H1 (cell line): ENCODE measurements at regions not wholly inside any gene's neighbourhood (a gene's known extent, or its start where the extent isn't known, plus 50 kb on each side); places are given as distances from the start of the nearest gene placed in this dataset.

ENCODE experiments used
- CTCF ChIA-PET: fragments of 300-600 bp; sonication (Branson Sonifier 250); formaldehyde crosslinking; loops from one replicate; lab custom pipeline; 2021; ENCODE audit not compliant: partially characterized antibody; lab: Charles Lee
- POLR2A ChIA-PET: fragments of 300-600 bp; sonication (Branson Sonifier 250); formaldehyde crosslinking; loops from one replicate; lab custom pipeline; 2021; ENCODE audit warnings: inconsistent platforms; ENCODE audit not compliant: partially characterized antibody; lab: Charles Lee
- DNase-seq, 2 experiments: peaks; one replicate each; pipeline versions ENCODE4 v3.0.0 to v3.0.0-alpha.2; 2010 to 2022; ENCODE audit warnings: low spot score in 2 of 2, low read depth in 1 of 2, mixed read lengths in 1 of 2
- FAIRE-seq: peaks from 2 replicates; lab custom pipeline; 2011; peaks lifted over from hg19 to GRCh38; lab: Jason Lieb, UNC
- H2AFZ ChIP-seq: 2 replicates; pipeline ENCODE4 v1.8.1; 2012; ENCODE audit warnings: low read length, inconsistent platforms
- H2AK5ac ChIP-seq: 2 replicates; pipeline ENCODE4 v1.6.1; 2013; ENCODE audit warnings: low read depth, low read length
- H2BK120ac ChIP-seq: replicated peaks from 2 replicates; pipeline ENCODE3; 2013; ENCODE audit warnings: low read depth, low read length, inconsistent platforms
- H2BK12ac ChIP-seq: 2 replicates; pipeline ENCODE4 v1.6.1; 2013; ENCODE audit warnings: low read depth, low read length
- H2BK15ac ChIP-seq: 2 replicates; pipeline ENCODE4 v1.6.1; 2013; ENCODE audit warnings: low read length
- H2BK20ac ChIP-seq: 2 replicates; pipeline ENCODE4 v1.6.1; 2013; ENCODE audit warnings: low read length
- H2BK5ac ChIP-seq: 2 replicates; pipeline ENCODE4 v1.6.1; 2013; ENCODE audit warnings: low read depth, low read length
- H3K14ac ChIP-seq: 2 replicates; pipeline ENCODE4 v1.6.1; 2013; ENCODE audit warnings: inconsistent platforms; ENCODE audit not compliant: insufficient read length
- H3K18ac ChIP-seq: 2 replicates; pipeline ENCODE4 v1.6.1; 2013; ENCODE audit warnings: low read length; ENCODE audit errors: extremely low read depth
- H3K23ac ChIP-seq: 2 replicates; pipeline ENCODE4 v1.6.1; 2013; ENCODE audit warnings: inconsistent platforms; ENCODE audit not compliant: insufficient read length
- H3K23me2 ChIP-seq: 2 replicates; pipeline ENCODE4 v1.6.1; 2013; ENCODE audit warnings: low read depth, low read length
- H3K27ac ChIP-seq: 2 replicates; pipeline ENCODE4 v1.6.1; 2011; ENCODE audit warnings: low read depth, low read length, inconsistent platforms
- H3K27me3 ChIP-seq, 4 experiments: replicated peaks in 1 of 4; 1 replicate in 1 of 4; 2 replicates in 3 of 4; pipeline versions ENCODE4 v1.6.1 to v1.8.1; 2011 to 2013; ENCODE audit warnings: low read length in 3 of 4, mild to moderate bottlenecking in 3 of 4, inconsistent platforms in 2 of 4, mixed read lengths in 2 of 4, moderate library complexity in 1 of 4; ENCODE audit not compliant: control insufficient read depth in 3 of 4, insufficient read depth in 3 of 4; ENCODE audit errors: extremely low read depth in 1 of 4
- H3K36me3 ChIP-seq, 4 experiments: 2 replicates each; pipeline versions ENCODE4 v1.6.1 to v1.8.1; 2011 to 2013; ENCODE audit warnings: mild to moderate bottlenecking in 4 of 4, low read length in 3 of 4, moderate library complexity in 2 of 4, control low read depth in 1 of 4, inconsistent platforms in 1 of 4; ENCODE audit not compliant: insufficient read depth in 4 of 4, control insufficient read depth in 2 of 4
- H3K4ac ChIP-seq: replicated peaks from 2 replicates; pipeline ENCODE3; 2013; ENCODE audit warnings: low read length, low read depth, mixed read lengths, inconsistent platforms; ENCODE audit not compliant: insufficient read length
- H3K4me1 ChIP-seq, 4 experiments: replicated peaks in 1 of 4; 1 replicate in 1 of 4; 2 replicates in 3 of 4; pipeline versions ENCODE4 v1.6.1 to v1.8.1; 2011 to 2013; ENCODE audit warnings: low read length in 3 of 4, inconsistent platforms in 2 of 4, mixed read lengths in 1 of 4; ENCODE audit not compliant: insufficient read depth in 4 of 4, control insufficient read depth in 3 of 4
- H3K4me2 ChIP-seq, 2 experiments: 2 replicates each; pipeline versions ENCODE4 v1.6.1 to v1.8.1; 2011 to 2013; ENCODE audit warnings: low read depth in 2 of 2, low read length in 2 of 2, control low read depth in 1 of 2, inconsistent platforms in 1 of 2, mild to moderate bottlenecking in 1 of 2; ENCODE audit not compliant: insufficient read depth in 1 of 2
- H3K4me3 ChIP-seq, 4 experiments: fragments of 200-600, 300-600 bp in 1 of 4; sonication (generic), shearing (Covaris generic), sonication (Bioruptor Twin) in 1 of 4; 2 replicates each; pipeline versions ENCODE4 v1.5.1 to v1.8.1; 2011 to 2016; ENCODE audit warnings: low read length in 4 of 4, low read depth in 3 of 4, control low read depth in 2 of 4, inconsistent platforms in 2 of 4, mild to moderate bottlenecking in 2 of 4, mixed read lengths in 1 of 4, moderate library complexity in 1 of 4; ENCODE audit not compliant: insufficient read depth in 2 of 4; ENCODE audit errors: extremely low read depth in 1 of 4
- H3K56ac ChIP-seq: replicated peaks from 2 replicates; pipeline ENCODE3; 2013; ENCODE audit warnings: low read depth, mild to moderate bottlenecking, mixed read lengths, low read length, inconsistent platforms; ENCODE audit not compliant: insufficient read length
- H3K79me1 ChIP-seq: 2 replicates; pipeline ENCODE4 v1.6.1; 2013; ENCODE audit warnings: low read depth, low read length, control low read depth
- H3K79me2 ChIP-seq, 2 experiments: 2 replicates each; pipeline versions ENCODE4 v1.6.1 to v1.8.1; 2012 to 2013; ENCODE audit warnings: low read length in 2 of 2, mild to moderate bottlenecking in 2 of 2, inconsistent platforms in 1 of 2; ENCODE audit not compliant: insufficient read depth in 2 of 2, control insufficient read depth in 1 of 2
- H3K9ac ChIP-seq, 4 experiments: replicated peaks in 1 of 4; 1 replicate in 1 of 4; 2 replicates in 3 of 4; pipeline versions ENCODE4 v1.6.1 to v1.8.1; 2011 to 2013; ENCODE audit warnings: low read depth in 3 of 4, low read length in 3 of 4, control low read depth in 2 of 4, mild to moderate bottlenecking in 2 of 4, moderate library complexity in 2 of 4, inconsistent platforms in 1 of 4; ENCODE audit errors: extremely low read depth in 1 of 4
- H3K9me3 ChIP-seq, 2 experiments: 2 replicates each; pipeline versions ENCODE4 v1.6.1 to v1.8.1; 2012 to 2013; ENCODE audit warnings: mild to moderate bottlenecking in 2 of 2, moderate library complexity in 2 of 2, control low read depth in 1 of 2, inconsistent platforms in 1 of 2, low read depth in 1 of 2, low read length in 1 of 2, mixed read lengths in 1 of 2; ENCODE audit not compliant: insufficient read depth in 2 of 2
- H4K20me1 ChIP-seq, 2 experiments: replicated peaks in 1 of 2; 2 replicates each; pipeline versions ENCODE3 to v1.8.1; 2011 to 2013; ENCODE audit warnings: inconsistent platforms in 2 of 2, low read length in 2 of 2, mild to moderate bottlenecking in 1 of 2; ENCODE audit not compliant: insufficient read depth in 2 of 2, control insufficient read depth in 1 of 2
- H4K5ac ChIP-seq: 2 replicates; pipeline ENCODE4 v1.6.1; 2013; ENCODE audit warnings: low read length, low read depth, mixed read lengths, inconsistent platforms; ENCODE audit not compliant: insufficient read length
- H4K8ac ChIP-seq: 2 replicates; pipeline ENCODE4 v1.8.0; 2013; ENCODE audit warnings: mild to moderate bottlenecking, moderate library complexity, low read length, inconsistent platforms; ENCODE audit not compliant: insufficient read depth; ENCODE audit errors: extremely low read depth
- H4K91ac ChIP-seq: replicated peaks from 2 replicates; pipeline ENCODE3; 2013; ENCODE audit warnings: low read length, mixed read lengths, inconsistent platforms; ENCODE audit not compliant: insufficient read length
- CBX8 ChIP-seq: fragments of 300-800, 300-1000 bp; sonication (generic); IDR thresholded peaks from 2 replicates; pipeline ENCODE4 v1.7.1; 2016; ENCODE audit warnings: low read depth, low read length, borderline replicate concordance
- HDAC2 ChIP-seq, 2 experiments: fragments of 300-600 bp in 1 of 2; sonication (generic) in 1 of 2; IDR thresholded peaks; 2 replicates each; pipeline ENCODE4 v1.6.1; 2011 to 2012; ENCODE audit warnings: low read depth in 2 of 2, low read length in 2 of 2, mild to moderate bottlenecking in 2 of 2, moderate library complexity in 2 of 2, borderline replicate concordance in 1 of 2, inconsistent platforms in 1 of 2
- JUN ChIP-seq: IDR thresholded peaks from 2 replicates; pipeline ENCODE4 v1.6.1; 2011; ENCODE audit warnings: low read depth, mild to moderate bottlenecking, improper control_type of control experiment, low read length
- RBBP5 ChIP-seq: IDR thresholded peaks from 2 replicates; pipeline ENCODE4 v1.7.1; 2012; ENCODE audit warnings: low read depth, mild to moderate bottlenecking, inconsistent platforms, low read length, moderate library complexity, borderline replicate concordance
- RFX5 ChIP-seq: IDR thresholded peaks from 2 replicates; pipeline ENCODE4 v1.6.1; 2011; ENCODE audit warnings: low read depth, low read length, improper control_type of control experiment, borderline replicate concordance
- RXRA ChIP-seq: IDR thresholded peaks from 2 replicates; pipeline ENCODE4 v1.6.1; 2011; ENCODE audit warnings: low read depth, mild to moderate bottlenecking, low read length, moderate library complexity; ENCODE audit not compliant: insufficient read depth
- SP1 ChIP-seq: IDR thresholded peaks from 2 replicates; pipeline ENCODE4 v1.6.1; 2011; ENCODE audit warnings: low read depth, low read length
- SP4 ChIP-seq: IDR thresholded peaks from 2 replicates; pipeline ENCODE4 v1.6.1; 2012; ENCODE audit warnings: low read length, inconsistent platforms
- SRF ChIP-seq: IDR thresholded peaks from 2 replicates; pipeline ENCODE4 v1.6.1; 2011; ENCODE audit warnings: mild to moderate bottlenecking, low read depth, low read length, moderate library complexity
- TF ChIP-seq, protein P1 (sequence below), 3 experiments: IDR thresholded peaks; 1 replicate in 2 of 3; 2 replicates in 1 of 3; pipeline versions ENCODE4 v1.5.1 to v1.6.1; 2011; ENCODE audit warnings: low read length in 3 of 3, mild to moderate bottlenecking in 3 of 3, inconsistent platforms in 2 of 3, low read depth in 1 of 3, moderate library complexity in 1 of 3; ENCODE audit not compliant: insufficient read depth in 1 of 3; ENCODE audit errors: control extremely low read depth in 1 of 3

DNA sequence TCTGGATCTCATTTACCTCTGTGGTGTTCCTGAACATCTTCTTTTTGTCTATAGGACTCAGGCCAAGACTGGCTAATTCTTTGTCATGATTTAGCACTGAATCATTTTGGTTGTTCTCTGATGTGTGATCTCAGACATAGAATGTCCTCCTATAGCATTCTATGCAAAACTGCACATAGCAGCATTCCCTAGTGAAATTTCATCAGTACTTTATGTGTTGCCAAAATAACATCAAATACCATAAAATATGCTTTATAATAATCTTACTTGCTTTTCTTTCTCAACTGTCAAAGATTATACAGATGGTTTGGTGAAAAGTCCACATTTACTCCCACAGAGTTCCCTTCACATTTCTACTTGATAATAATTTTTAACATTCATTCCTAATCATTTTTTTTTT lies 115.7 kb upstream of the MPDZ start:
- H3K79me2 ChIP-seq, result no peaks in the 10 kb centered on the region
- H4K91ac ChIP-seq, result no peak overlapping the region
- H4K8ac ChIP-seq, result no peak overlapping the region
- no peak overlapping the region for H3K4ac ChIP-seq
- H2BK12ac ChIP-seq, result no peak overlapping the region
- no peak overlapping the region for H2AFZ ChIP-seq
- DNase-seq (no peak), FAIRE-seq (no peak)
- H3K4me2 ChIP-seq, result no peak overlapping the region
- H3K18ac ChIP-seq, result no peak overlapping the region
- no peaks in the 10 kb centered on the region for H3K9me3 ChIP-seq
- ChIA-PET POLR2A (no interaction called here), CTCF (no interaction called here)
- TF ChIP-seq CBX8 (no peak), SP4 (no peak), SRF (no peak), JUN (no peak), RBBP5 (no peak), HDAC2 (IDR thresholded peaks at IDR 0.05; ENCODE audit: borderline replicate concordance in 1 of 2, low read depth in 2 of 2, low read length in 2 of 2) (no peak), SP1 (no peak), RXRA (no peak), RFX5 (no peak)
- TF ChIP-seq, protein P1, sequence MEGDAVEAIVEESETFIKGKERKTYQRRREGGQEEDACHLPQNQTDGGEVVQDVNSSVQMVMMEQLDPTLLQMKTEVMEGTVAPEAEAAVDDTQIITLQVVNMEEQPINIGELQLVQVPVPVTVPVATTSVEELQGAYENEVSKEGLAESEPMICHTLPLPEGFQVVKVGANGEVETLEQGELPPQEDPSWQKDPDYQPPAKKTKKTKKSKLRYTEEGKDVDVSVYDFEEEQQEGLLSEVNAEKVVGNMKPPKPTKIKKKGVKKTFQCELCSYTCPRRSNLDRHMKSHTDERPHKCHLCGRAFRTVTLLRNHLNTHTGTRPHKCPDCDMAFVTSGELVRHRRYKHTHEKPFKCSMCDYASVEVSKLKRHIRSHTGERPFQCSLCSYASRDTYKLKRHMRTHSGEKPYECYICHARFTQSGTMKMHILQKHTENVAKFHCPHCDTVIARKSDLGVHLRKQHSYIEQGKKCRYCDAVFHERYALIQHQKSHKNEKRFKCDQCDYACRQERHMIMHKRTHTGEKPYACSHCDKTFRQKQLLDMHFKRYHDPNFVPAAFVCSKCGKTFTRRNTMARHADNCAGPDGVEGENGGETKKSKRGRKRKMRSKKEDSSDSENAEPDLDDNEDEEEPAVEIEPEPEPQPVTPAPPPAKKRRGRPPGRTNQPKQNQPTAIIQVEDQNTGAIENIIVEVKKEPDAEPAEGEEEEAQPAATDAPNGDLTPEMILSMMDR (IDR thresholded peaks at IDR 0.05; ENCODE audit: control extremely low read depth in 1 of 3, insufficient read depth in 1 of 3, low read depth in 1 of 3, low read length in 3 of 3), result no peak
- H3K79me1 ChIP-seq, result no peaks in the 10 kb centered on the region
- H2AK5ac ChIP-seq, result no peak overlapping the region
- H3K14ac ChIP-seq, result no peak overlapping the region
- H3K4me3 ChIP-seq, result no peak overlapping the region
- no peak overlapping the region for H2BK15ac ChIP-seq
- H3K36me3 ChIP-seq, result no peaks in the 10 kb centered on the region
- H3K9ac ChIP-seq, result no peak overlapping the region
- H3K27me3 ChIP-seq, result no peaks in the 10 kb centered on the region
- H4K5ac ChIP-seq, result no peak overlapping the region
- H3K4me1 ChIP-seq, result no peaks in the 10 kb centered on the region
- no peak overlapping the region for H3K27ac ChIP-seq
- H2BK20ac ChIP-seq, result no peak overlapping the region
- H3K56ac ChIP-seq, result no peak overlapping the region
- no peaks in the 10 kb centered on the region for H3K23me2 ChIP-seq
- no peaks in the 10 kb centered on the region for H4K20me1 ChIP-seq
- H2BK5ac ChIP-seq, result no peak overlapping the region
- H2BK120ac ChIP-seq, result no peak overlapping the region
- H3K23ac ChIP-seq, result no peak overlapping the region
